K562 (cell line): ENCODE measurements at regions not wholly inside any gene's neighbourhood (a gene's known extent, or its start where the extent isn't known, plus 50 kb on each side); places are given as distances from the start of the nearest gene placed in this dataset.

Experiments
- ATAC-seq: fragments of 200-7000 bp; cut with Tn5 transposase; 3 replicates; pipeline ENCODE4 v1.9.1; 2020; ENCODE audit warnings: moderate library complexity
- BruUV-seq: library from RNA; stranded (reverse); fragments of 400-500 nt; replicated peaks from 2 replicates; lab custom pipeline; 2021; lab: Mats Ljungman, UMichigan
- CTCF ChIA-PET: fragments of 300-600 bp; formaldehyde crosslinking; extraction: SDS; loops from one replicate; lab custom pipeline; 2021; ENCODE audit warnings: low intra/inter-chr PET ratio; lab: Yijun Ruan, JAX
- POLR2A ChIA-PET: fragments of 300-600, 350-650 bp; sonication (Branson Sonifier 250); formaldehyde crosslinking; extraction: SDS; loops from one replicate; lab custom pipeline; 2021; ENCODE audit warnings: antibody characterized with exemption, inconsistent platforms; lab: Yijun Ruan, JAX
- DNase-seq, 4 experiments: peaks; one replicate each; pipeline versions ENCODE4 v3.0.0 to v3.0.0-alpha.2; 2011 to 2018; ENCODE audit warnings: low spot score in 3 of 4, mixed read lengths in 3 of 4; ENCODE audit errors: extremely low read depth in 1 of 4
- FAIRE-seq: peaks from 2 replicates; lab custom pipeline; 2011; peaks lifted over from hg19 to GRCh38; lab: Jason Lieb, UNC
- H2AFZ ChIP-seq: 2 replicates; pipeline ENCODE4 v1.6.0; 2011; ENCODE audit warnings: low read depth, low read length, control low read depth, inconsistent platforms
- H3K27ac ChIP-seq: fragments of 200-600 bp; 3 replicates; pipeline ENCODE4 v1.8.0; 2011; ENCODE audit warnings: low read depth, mild to moderate bottlenecking, control low read depth, inconsistent platforms, low read length, moderate library complexity, mixed read lengths; ENCODE audit errors: extremely low read depth
- H3K27me3 ChIP-seq, 2 experiments: fragments of 300-600 bp in 1 of 2; 2 replicates in 1 of 2; 3 replicates in 1 of 2; pipeline versions ENCODE4 v1.6.0 to v1.8.0; 2011; ENCODE audit warnings: inconsistent platforms in 2 of 2, low read length in 2 of 2, mild to moderate bottlenecking in 1 of 2, mixed read lengths in 1 of 2, moderate library complexity in 1 of 2; ENCODE audit not compliant: control insufficient read depth in 2 of 2, insufficient read depth in 2 of 2
- H3K36me3 ChIP-seq: fragments of 300-600 bp; 3 replicates; pipeline ENCODE4 v1.8.0; 2011; ENCODE audit warnings: mild to moderate bottlenecking, low read length, inconsistent platforms; ENCODE audit not compliant: control insufficient read depth, insufficient read depth
- H3K4me1 ChIP-seq, 2 experiments: fragments of 200-600 bp in 1 of 2; replicated peaks in 1 of 2; 2 replicates in 1 of 2; 3 replicates in 1 of 2; pipeline versions ENCODE4 v1.5.1 to v1.8.0; 2011; ENCODE audit warnings: inconsistent platforms in 2 of 2, low read length in 2 of 2, mild to moderate bottlenecking in 1 of 2, mixed read lengths in 1 of 2, moderate library complexity in 1 of 2; ENCODE audit not compliant: control insufficient read depth in 2 of 2, insufficient read depth in 2 of 2
- H3K4me2 ChIP-seq: 2 replicates; pipeline ENCODE4 v1.6.1; 2011; ENCODE audit warnings: low read length, control low read depth, inconsistent platforms, mixed read lengths; ENCODE audit not compliant: insufficient read depth
- H3K4me3 ChIP-seq: fragments of 200-600 bp; sonication (generic), shearing (Covaris generic); 2 replicates; pipeline ENCODE4 v1.5.1; 2016; ENCODE audit warnings: control low read depth, inconsistent platforms
- H3K79me2 ChIP-seq: fragments of 200-600 bp; 3 replicates; pipeline ENCODE4 v1.8.0; 2011; ENCODE audit warnings: low read length, inconsistent platforms; ENCODE audit not compliant: control insufficient read depth, insufficient read depth
- H3K9ac ChIP-seq, 2 experiments: 2 replicates each; pipeline versions ENCODE4 v1.6.0 to v1.6.1; 2011; ENCODE audit warnings: low read depth in 2 of 2, low read length in 2 of 2, control low read depth in 1 of 2, inconsistent platforms in 1 of 2, mild to moderate bottlenecking in 1 of 2, mixed read lengths in 1 of 2; ENCODE audit not compliant: insufficient read depth in 1 of 2
- H3K9me1 ChIP-seq: one replicate; pipeline ENCODE4 v1.6.0; 2011; ENCODE audit warnings: inconsistent platforms, mild to moderate bottlenecking, low read length, moderate library complexity; ENCODE audit not compliant: control insufficient read depth, insufficient read depth
- H3K9me3 ChIP-seq: replicated peaks from 2 replicates; pipeline ENCODE4 v1.5.1; 2011; ENCODE audit warnings: low read depth, low read length, inconsistent platforms; ENCODE audit not compliant: control insufficient read depth, insufficient read depth
- H4K20me1 ChIP-seq: replicated peaks from 2 replicates; pipeline ENCODE4 v1.6.1; 2011; ENCODE audit warnings: low read length, inconsistent platforms, mixed read lengths; ENCODE audit not compliant: control insufficient read depth, insufficient read depth
- BCL6 ChIP-seq: fragments of 250-450 bp; sonication (Bioruptor Pico); IDR thresholded peaks from 2 replicates; pipeline ENCODE4 v1.4.0; 2020
- DEAF1 ChIP-seq: fragments of 450-650 bp; formaldehyde crosslinking; IDR thresholded peaks from 2 replicates; pipeline ENCODE4 v1.4.0; 2020; ENCODE audit warnings: mild to moderate bottlenecking, moderate library complexity
- KLF13 ChIP-seq: fragments of 450-650 bp; IDR thresholded peaks from 2 replicates; pipeline ENCODE4 v1.6.1; 2016; ENCODE audit warnings: missing genetic modification characterization, low read depth, mild to moderate bottlenecking, missing compliant biosample characterization, moderate library complexity, borderline replicate concordance
- NCOA2 ChIP-seq, 2 experiments: fragments of 450-650 bp; IDR thresholded peaks; 2 replicates each; pipeline ENCODE4 v1.6.1; 2018; ENCODE audit warnings: mild to moderate bottlenecking in 2 of 2, moderate library complexity in 1 of 2; ENCODE audit not compliant: partially characterized antibody in 2 of 2
- NFIX ChIP-seq: fragments of 250-450 bp; sonication (Bioruptor Pico); IDR thresholded peaks from 2 replicates; pipeline ENCODE4 v1.4.0; 2020; ENCODE audit warnings: low read depth, mild to moderate bottlenecking, moderate library complexity
- STAG1 ChIP-seq: sonication (generic); formaldehyde crosslinking; IDR thresholded peaks from 2 replicates; pipeline ENCODE4 v1.5.0; 2020; ENCODE audit warnings: missing genetic modification reagents, borderline replicate concordance
- TGIF2 ChIP-seq: sonication (generic); formaldehyde crosslinking; IDR thresholded peaks from 2 replicates; pipeline ENCODE4 v1.8.1; 2022; ENCODE audit warnings: mild to moderate bottlenecking, missing genetic modification reagents, moderate library complexity
- THRB ChIP-seq: fragments of 450-650 bp; formaldehyde crosslinking; conservative IDR thresholded peaks from 2 replicates; pipeline ENCODE4 v1.4.0; 2022; ENCODE audit warnings: mild to moderate bottlenecking, missing genetic modification characterization
- ZBTB8A ChIP-seq: fragments of 450-650 bp; IDR thresholded peaks from 2 replicates; pipeline ENCODE4 v1.6.1; 2018; ENCODE audit warnings: mild to moderate bottlenecking, moderate library complexity; ENCODE audit not compliant: partially characterized antibody
- ZNF121 ChIP-seq: sonication (generic); formaldehyde crosslinking; conservative IDR thresholded peaks from 2 replicates; pipeline ENCODE4 v1.8.0; 2022; ENCODE audit warnings: missing genetic modification reagents
- ZNF146 ChIP-seq: IDR thresholded peaks from one replicate; pipeline ENCODE4 v1.6.1; 2018; ENCODE audit warnings: missing compliant biosample characterization; ENCODE audit not compliant: unreplicated experiment
- ZNF174 ChIP-seq: fragments of 250-450 bp; sonication (Bioruptor Pico); IDR thresholded peaks from 2 replicates; pipeline ENCODE4 v1.4.0; 2020; ENCODE audit warnings: mild to moderate bottlenecking
- WGBS: fragments of 100-300 bp; shearing (Covaris generic); methylation state at CpG from one replicate; pipeline ENCODE4 v1.1.6; 2016; ENCODE audit warnings: low coverage, mixed read lengths; ENCODE audit not compliant: insufficient coverage; ENCODE audit errors: missing lambda C conversion rate; 5-methylcytosine and 5-hydroxymethylcytosine counted together
- in situ Hi-C: fragments of 300-500 bp; cut with MboI; formaldehyde crosslinking; loops from 4 replicates; pipeline ENCODE4 v1.15.0; 2018; ENCODE audit warnings: inconsistent platforms, mixed read lengths
- intact Hi-C: fragments of 100-400 bp; cut with micrococcal nuclease; formaldehyde crosslinking; loops from 2 replicates; pipeline ENCODE4 v1.14.2; 2022
- TF ChIP-seq, protein P1 (sequence below): IDR thresholded peaks from 2 replicates; pipeline ENCODE4 v1.6.1; 2011; ENCODE audit not compliant: insufficient read length; ENCODE audit errors: extremely low read depth
- TF ChIP-seq, protein P2 (sequence below), 3 experiments: fragments of 200-800 bp in 1 of 3; fragments of 250-450 bp in 1 of 3; fragments of 450-650 bp in 1 of 3; sonication (Bioruptor Pico) in 1 of 3; sonication (Bioruptor generic) in 1 of 3; formaldehyde crosslinking in 1 of 3; IDR thresholded peaks; 2 replicates each; pipeline versions ENCODE4 v1.6.1 to v1.8.0; 2016 to 2022; ENCODE audit warnings: mild to moderate bottlenecking in 2 of 3, missing genetic modification characterization in 2 of 3, missing compliant biosample characterization in 1 of 3, moderate library complexity in 1 of 3

DNA sequence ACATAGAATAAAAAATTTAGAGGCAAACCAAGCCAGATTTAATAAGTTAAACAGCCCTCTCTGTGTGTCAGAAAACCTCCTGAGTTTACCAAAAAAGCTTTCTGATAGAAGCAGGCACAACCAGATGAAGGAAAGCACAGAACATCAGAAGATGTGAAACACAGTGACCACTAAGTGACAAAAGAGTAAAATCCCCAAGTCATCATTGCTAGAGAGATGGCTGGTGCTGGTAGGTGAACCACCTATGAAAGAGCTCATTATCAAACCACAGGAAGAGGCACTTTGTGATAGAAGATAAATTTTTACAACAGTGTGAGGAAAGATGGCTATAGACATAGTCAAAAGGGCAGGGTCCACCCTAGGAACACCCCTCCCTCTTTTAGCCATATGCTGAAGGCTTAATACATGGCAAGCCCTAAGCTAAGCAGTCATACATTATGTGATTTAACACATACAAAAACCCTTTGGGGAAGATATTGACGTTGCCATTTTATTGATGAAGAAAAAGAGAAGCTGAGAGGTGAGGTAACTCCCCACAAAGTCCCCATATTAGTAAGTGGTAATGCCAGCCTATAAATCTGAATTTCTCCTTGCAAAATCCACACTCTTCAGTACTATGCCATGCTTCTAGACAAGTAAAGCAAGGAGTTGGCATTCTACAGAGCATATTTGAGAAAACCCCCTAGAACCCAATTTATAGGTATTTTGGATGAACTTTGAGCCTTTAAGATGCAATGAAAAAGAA lies 449.9 kb downstream of the LRIG3 start:
- H3K9me1 ChIP-seq, result no peaks in the 10 kb centered on the region
- H3K4me3 ChIP-seq, result no peak overlapping the region
- H3K4me1 ChIP-seq, result no peaks in the 10 kb centered on the region
- intact Hi-C loops, result no loop called here
- no peaks in the 10 kb centered on the region for H3K9me3 ChIP-seq
- H2AFZ ChIP-seq, result no peak overlapping the region
- H3K27me3 ChIP-seq, result no peaks in the 10 kb centered on the region
- 0% methylated on average over 1 of the region's 1 CpG for WGBS
- H4K20me1 ChIP-seq, result no peaks in the 10 kb centered on the region
- no peak for DNase-seq
- H3K27ac ChIP-seq, result no peak overlapping the region
- H3K36me3 ChIP-seq, result no peaks in the 10 kb centered on the region
- CTCF ChIA-PET, result no interaction called here
- BruUV-seq, result no TSS peak
- no peak overlapping the region for H3K9ac ChIP-seq
- in situ Hi-C loops, result no loop called here
- ATAC-seq, result no peak
- FAIRE-seq, result no peak
- POLR2A ChIA-PET, result interaction anchor here (0.7 kb wide), 1 partner anchor 233 kb away, joined by 3 read pairs; no protein-coding TSS in a partner anchor
- H3K79me2 ChIP-seq, result no peaks in the 10 kb centered on the region
- no peak overlapping the region for H3K4me2 ChIP-seq
- no peak for TF ChIP-seq NCOA2 (IDR thresholded peaks at IDR 0.05; ENCODE audit: partially characterized antibody in 2 of 2)
- TF ChIP-seq ZBTB8A, result no peak
- no peak for TF ChIP-seq DEAF1
- TF ChIP-seq THRB (CRISPR knock-in tag), result no peak
- TF ChIP-seq, protein P1, sequence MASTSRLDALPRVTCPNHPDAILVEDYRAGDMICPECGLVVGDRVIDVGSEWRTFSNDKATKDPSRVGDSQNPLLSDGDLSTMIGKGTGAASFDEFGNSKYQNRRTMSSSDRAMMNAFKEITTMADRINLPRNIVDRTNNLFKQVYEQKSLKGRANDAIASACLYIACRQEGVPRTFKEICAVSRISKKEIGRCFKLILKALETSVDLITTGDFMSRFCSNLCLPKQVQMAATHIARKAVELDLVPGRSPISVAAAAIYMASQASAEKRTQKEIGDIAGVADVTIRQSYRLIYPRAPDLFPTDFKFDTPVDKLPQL, result no peak
- TF ChIP-seq TGIF2 (CRISPR knock-in tag), result no peak
- TF ChIP-seq ZNF146 (CRISPR knock-in tag), result no peak
- TF ChIP-seq, protein P2, sequence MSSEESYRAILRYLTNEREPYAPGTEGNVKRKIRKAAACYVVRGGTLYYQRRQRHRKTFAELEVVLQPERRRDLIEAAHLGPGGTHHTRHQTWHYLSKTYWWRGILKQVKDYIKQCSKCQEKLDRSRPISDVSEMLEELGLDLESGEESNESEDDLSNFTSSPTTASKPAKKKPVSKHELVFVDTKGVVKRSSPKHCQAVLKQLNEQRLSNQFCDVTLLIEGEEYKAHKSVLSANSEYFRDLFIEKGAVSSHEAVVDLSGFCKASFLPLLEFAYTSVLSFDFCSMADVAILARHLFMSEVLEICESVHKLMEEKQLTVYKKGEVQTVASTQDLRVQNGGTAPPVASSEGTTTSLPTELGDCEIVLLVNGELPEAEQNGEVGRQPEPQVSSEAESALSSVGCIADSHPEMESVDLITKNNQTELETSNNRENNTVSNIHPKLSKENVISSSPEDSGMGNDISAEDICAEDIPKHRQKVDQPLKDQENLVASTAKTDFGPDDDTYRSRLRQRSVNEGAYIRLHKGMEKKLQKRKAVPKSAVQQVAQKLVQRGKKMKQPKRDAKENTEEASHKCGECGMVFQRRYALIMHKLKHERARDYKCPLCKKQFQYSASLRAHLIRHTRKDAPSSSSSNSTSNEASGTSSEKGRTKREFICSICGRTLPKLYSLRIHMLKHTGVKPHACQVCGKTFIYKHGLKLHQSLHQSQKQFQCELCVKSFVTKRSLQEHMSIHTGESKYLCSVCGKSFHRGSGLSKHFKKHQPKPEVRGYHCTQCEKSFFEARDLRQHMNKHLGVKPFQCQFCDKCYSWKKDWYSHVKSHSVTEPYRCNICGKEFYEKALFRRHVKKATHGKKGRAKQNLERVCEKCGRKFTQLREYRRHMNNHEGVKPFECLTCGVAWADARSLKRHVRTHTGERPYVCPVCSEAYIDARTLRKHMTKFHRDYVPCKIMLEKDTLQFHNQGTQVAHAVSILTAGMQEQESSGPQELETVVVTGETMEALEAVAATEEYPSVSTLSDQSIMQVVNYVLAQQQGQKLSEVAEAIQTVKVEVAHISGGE (CRISPR knock-in tag; IDR thresholded peaks at IDR 0.05), result no peak
- TF ChIP-seq ZNF121 (CRISPR knock-in tag), result no peak
- TF ChIP-seq BCL6 (CRISPR knock-in tag), result no peak
- no peak for TF ChIP-seq NFIX (CRISPR knock-in tag)
- no peak for TF ChIP-seq STAG1 (CRISPR knock-in tag)
- TF ChIP-seq KLF13 (tag), result no peak
- TF ChIP-seq ZNF174 (CRISPR knock-in tag), result no peak
